22Rv1 (cell line): ENCODE measurements at regions not wholly inside any gene's neighbourhood (a gene's known extent, or its start where the extent isn't known, plus 50 kb on each side); places are given as distances from the start of the nearest gene placed in this dataset.

Source experiments
- H3K27ac ChIP-seq: fragments of 450-650 bp; 2 replicates; pipeline ENCODE4 v1.5.1; 2017
- CTCF ChIP-seq: fragments of 450-650 bp; IDR thresholded peaks from 2 replicates; pipeline ENCODE4 v1.5.1; 2017; ENCODE audit warnings: mild to moderate bottlenecking
- ZFX ChIP-seq: fragments of 450-650 bp; IDR thresholded peaks from 2 replicates; pipeline ENCODE4 v1.6.1; 2017; ENCODE audit warnings: antibody characterized with exemption, borderline replicate concordance

GRCh38 chr11:97290464-97291041 lies 900.7 kb downstream of the JRKL start:
- H3K27ac ChIP-seq, result no peak overlapping the region
- no peak for TF ChIP-seq CTCF
- TF ChIP-seq ZFX, result no peak

GRCh38 chr11:97296301-97296700 lies 906.5 kb downstream of the JRKL start:
- TF ChIP-seq CTCF (no peak), ZFX (no peak)
- H3K27ac ChIP-seq, result no peak overlapping the region

- H3K27ac ChIP-seq, result no peak overlapping the region
- TF ChIP-seq ZFX, result no peak
- no peak for TF ChIP-seq CTCF
Observed at GRCh38 chr11:97309291-97309690, 919.5 kb downstream of the JRKL start.

- no peak overlapping the region for H3K27ac ChIP-seq
- TF ChIP-seq CTCF (no peak), ZFX (no peak)
Observed at GRCh38 chr11:97325693-97326092, 935.9 kb downstream of the JRKL start.

GRCh38 chr11:97332271-97332670 lies 942.5 kb downstream of the JRKL start:
- H3K27ac ChIP-seq, result no peak overlapping the region
- no peak for TF ChIP-seq ZFX
- TF ChIP-seq CTCF, result no peak

- H3K27ac ChIP-seq, result no peak overlapping the region
- TF ChIP-seq ZFX (no peak), CTCF (no peak)
Observed at GRCh38 chr11:97336064-97336463, 946.3 kb downstream of the JRKL start.

- TF ChIP-seq ZFX, result no peak
- TF ChIP-seq CTCF, result no peak
- no peak overlapping the region for H3K27ac ChIP-seq
Observed at GRCh38 chr11:97345032-97345431, 955.2 kb downstream of the JRKL start.
